8988T (cell line): ENCODE measurements at regions not wholly inside any gene's neighbourhood (a gene's known extent, or its start where the extent isn't known, plus 50 kb on each side); places are given as distances from the start of the nearest gene placed in this dataset.

Source experiments
- DNase-seq: peaks from one replicate; pipeline ENCODE4 v3.0.0; 2011

GRCh38 chr9:14466429-14466818 is 152.5 kb upstream of the NFIB start:
- DNase-seq: no peak

GRCh38 chr9:14462950-14463349 is 149.0 kb upstream of the NFIB start:
- DNase-seq: no peak

- no peak for DNase-seq
These were observed 141.3 kb upstream of the NFIB start for GRCh38 chr9:14455243-14455642.

GRCh38 chr9:14453286-14453685 is 139.3 kb upstream of the NFIB start:
- DNase-seq: no peak

GRCh38 chr9:14452539-14452938 is 138.6 kb upstream of the NFIB start:
- no peak for DNase-seq

- no peak for DNase-seq
These were observed 138.0 kb upstream of the NFIB start for GRCh38 chr9:14451949-14452348.

GRCh38 chr9:14447103-14447502 is 133.2 kb upstream of the NFIB start:
- DNase-seq: no peak

GRCh38 chr9:14445946-14446345 is 132.0 kb upstream of the NFIB start:
- no peak for DNase-seq

GRCh38 chr9:14442956-14443355 is 129.0 kb upstream of the NFIB start:
- DNase-seq: no peak

- no peak for DNase-seq
These were observed 128.2 kb upstream of the NFIB start for GRCh38 chr9:14441976-14442651.

- DNase-seq: no peak
These were observed 127.2 kb upstream of the NFIB start for GRCh38 chr9:14441115-14441514.

GRCh38 chr9:14440062-14440461 is 126.1 kb upstream of the NFIB start:
- no peak for DNase-seq

- DNase-seq: no peak
These were observed 125.6 kb upstream of the NFIB start for GRCh38 chr9:14439555-14439954.

- DNase-seq: no peak
These were observed 124.5 kb upstream of the NFIB start for GRCh38 chr9:14438232-14439021.

GRCh38 chr9:14437354-14438231 is 123.7 kb upstream of the NFIB start:
- DNase-seq: no peak

GRCh38 chr9:14435871-14436270 is 121.9 kb upstream of the NFIB start:
- no peak for DNase-seq

GRCh38 chr9:14434971-14435718 is 121.2 kb upstream of the NFIB start:
- no peak for DNase-seq

- no peak for DNase-seq
These were observed 120.2 kb upstream of the NFIB start for GRCh38 chr9:14434158-14434504.

- no peak for DNase-seq
These were observed 119.6 kb upstream of the NFIB start for GRCh38 chr9:14433351-14434157.

GRCh38 chr9:14432666-14433350 is 118.9 kb upstream of the NFIB start:
- DNase-seq: no peak

GRCh38 chr9:14428781-14429230 is 114.9 kb upstream of the NFIB start:
- no peak for DNase-seq
